ENCODE measurements at regions not wholly inside any gene's neighbourhood (a gene's known extent, or its start where the extent isn't known, plus 50 kb on each side); places are given as distances from the start of the nearest gene placed in this dataset.

DNA sequence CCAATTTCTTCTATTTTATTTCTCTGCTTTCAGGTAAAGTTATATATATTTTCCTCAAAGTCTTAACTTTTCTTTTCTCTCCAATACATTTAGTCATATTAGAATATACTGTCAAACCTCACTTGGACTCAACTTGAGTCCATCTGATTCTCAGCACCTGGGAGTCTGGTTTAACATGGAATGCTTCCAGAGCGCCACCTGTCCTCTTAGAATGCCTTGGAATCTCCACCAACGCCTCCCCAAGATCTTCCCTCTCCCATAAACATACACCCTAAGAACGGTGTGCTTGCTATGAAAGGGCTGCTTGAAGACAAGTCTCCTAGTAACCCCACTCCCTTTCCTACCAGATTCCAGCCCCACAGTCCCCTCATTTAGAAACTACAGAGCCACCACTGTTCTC, 229.1 kb upstream of the MKLN1 start:
- no peaks in the 10 kb centered on the region for H3K27me3 Mint-ChIP-seq (ENCODE audit: low read depth)
- ATAC-seq (peak; percentile 57), DNase-seq (ENCODE audit: low spot score) (no peak)
- ChIA-PET POLR2A (interaction anchor here (0.6 kb wide), 1 partner anchor 12 kb away, joined by 4 read pairs; no protein-coding TSS in a partner anchor), CTCF (no interaction called here)
- no peaks in the 10 kb centered on the region for H3K9me3 Mint-ChIP-seq
- TF ChIP-seq CBFB (CRISPR knock-in tag; IDR thresholded peaks at IDR 0.05; ENCODE audit: low read depth): no peak
- no peak for TF ChIP-seq HMGA2 (CRISPR knock-in tag; IDR thresholded peaks at IDR 0.05)
- TF ChIP-seq ETV6 (CRISPR knock-in tag; IDR thresholded peaks at IDR 0.05): no peak
- TF ChIP-seq, protein P1, sequence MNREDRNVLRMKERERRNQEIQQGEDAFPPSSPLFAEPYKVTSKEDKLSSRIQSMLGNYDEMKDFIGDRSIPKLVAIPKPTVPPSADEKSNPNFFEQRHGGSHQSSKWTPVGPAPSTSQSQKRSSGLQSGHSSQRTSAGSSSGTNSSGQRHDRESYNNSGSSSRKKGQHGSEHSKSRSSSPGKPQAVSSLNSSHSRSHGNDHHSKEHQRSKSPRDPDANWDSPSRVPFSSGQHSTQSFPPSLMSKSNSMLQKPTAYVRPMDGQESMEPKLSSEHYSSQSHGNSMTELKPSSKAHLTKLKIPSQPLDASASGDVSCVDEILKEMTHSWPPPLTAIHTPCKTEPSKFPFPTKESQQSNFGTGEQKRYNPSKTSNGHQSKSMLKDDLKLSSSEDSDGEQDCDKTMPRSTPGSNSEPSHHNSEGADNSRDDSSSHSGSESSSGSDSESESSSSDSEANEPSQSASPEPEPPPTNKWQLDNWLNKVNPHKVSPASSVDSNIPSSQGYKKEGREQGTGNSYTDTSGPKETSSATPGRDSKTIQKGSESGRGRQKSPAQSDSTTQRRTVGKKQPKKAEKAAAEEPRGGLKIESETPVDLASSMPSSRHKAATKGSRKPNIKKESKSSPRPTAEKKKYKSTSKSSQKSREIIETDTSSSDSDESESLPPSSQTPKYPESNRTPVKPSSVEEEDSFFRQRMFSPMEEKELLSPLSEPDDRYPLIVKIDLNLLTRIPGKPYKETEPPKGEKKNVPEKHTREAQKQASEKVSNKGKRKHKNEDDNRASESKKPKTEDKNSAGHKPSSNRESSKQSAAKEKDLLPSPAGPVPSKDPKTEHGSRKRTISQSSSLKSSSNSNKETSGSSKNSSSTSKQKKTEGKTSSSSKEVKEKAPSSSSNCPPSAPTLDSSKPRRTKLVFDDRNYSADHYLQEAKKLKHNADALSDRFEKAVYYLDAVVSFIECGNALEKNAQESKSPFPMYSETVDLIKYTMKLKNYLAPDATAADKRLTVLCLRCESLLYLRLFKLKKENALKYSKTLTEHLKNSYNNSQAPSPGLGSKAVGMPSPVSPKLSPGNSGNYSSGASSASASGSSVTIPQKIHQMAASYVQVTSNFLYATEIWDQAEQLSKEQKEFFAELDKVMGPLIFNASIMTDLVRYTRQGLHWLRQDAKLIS (CRISPR knock-in tag; IDR thresholded peaks at IDR 0.05; ENCODE audit: borderline replicate concordance): no peak
- no peak for TF ChIP-seq ZNF671 (CRISPR knock-in tag; IDR thresholded peaks at IDR 0.05)
- TF ChIP-seq, protein P2, sequence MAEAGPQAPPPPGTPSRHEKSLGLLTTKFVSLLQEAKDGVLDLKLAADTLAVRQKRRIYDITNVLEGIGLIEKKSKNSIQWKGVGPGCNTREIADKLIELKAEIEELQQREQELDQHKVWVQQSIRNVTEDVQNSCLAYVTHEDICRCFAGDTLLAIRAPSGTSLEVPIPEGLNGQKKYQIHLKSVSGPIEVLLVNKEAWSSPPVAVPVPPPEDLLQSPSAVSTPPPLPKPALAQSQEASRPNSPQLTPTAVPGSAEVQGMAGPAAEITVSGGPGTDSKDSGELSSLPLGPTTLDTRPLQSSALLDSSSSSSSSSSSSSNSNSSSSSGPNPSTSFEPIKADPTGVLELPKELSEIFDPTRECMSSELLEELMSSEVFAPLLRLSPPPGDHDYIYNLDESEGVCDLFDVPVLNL (CRISPR knock-in tag; IDR thresholded peaks at IDR 0.05; ENCODE audit: borderline replicate concordance, low read depth): no peak
- TF ChIP-seq, protein P3, sequence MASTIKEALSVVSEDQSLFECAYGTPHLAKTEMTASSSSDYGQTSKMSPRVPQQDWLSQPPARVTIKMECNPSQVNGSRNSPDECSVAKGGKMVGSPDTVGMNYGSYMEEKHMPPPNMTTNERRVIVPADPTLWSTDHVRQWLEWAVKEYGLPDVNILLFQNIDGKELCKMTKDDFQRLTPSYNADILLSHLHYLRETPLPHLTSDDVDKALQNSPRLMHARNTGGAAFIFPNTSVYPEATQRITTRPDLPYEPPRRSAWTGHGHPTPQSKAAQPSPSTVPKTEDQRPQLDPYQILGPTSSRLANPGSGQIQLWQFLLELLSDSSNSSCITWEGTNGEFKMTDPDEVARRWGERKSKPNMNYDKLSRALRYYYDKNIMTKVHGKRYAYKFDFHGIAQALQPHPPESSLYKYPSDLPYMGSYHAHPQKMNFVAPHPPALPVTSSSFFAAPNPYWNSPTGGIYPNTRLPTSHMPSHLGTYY (CRISPR knock-in tag; IDR thresholded peaks at IDR 0.05): no peak
- no peak for TF ChIP-seq SP1 (CRISPR knock-in tag; conservative IDR thresholded peaks at IDR 0.05)
- TF ChIP-seq, protein P4, sequence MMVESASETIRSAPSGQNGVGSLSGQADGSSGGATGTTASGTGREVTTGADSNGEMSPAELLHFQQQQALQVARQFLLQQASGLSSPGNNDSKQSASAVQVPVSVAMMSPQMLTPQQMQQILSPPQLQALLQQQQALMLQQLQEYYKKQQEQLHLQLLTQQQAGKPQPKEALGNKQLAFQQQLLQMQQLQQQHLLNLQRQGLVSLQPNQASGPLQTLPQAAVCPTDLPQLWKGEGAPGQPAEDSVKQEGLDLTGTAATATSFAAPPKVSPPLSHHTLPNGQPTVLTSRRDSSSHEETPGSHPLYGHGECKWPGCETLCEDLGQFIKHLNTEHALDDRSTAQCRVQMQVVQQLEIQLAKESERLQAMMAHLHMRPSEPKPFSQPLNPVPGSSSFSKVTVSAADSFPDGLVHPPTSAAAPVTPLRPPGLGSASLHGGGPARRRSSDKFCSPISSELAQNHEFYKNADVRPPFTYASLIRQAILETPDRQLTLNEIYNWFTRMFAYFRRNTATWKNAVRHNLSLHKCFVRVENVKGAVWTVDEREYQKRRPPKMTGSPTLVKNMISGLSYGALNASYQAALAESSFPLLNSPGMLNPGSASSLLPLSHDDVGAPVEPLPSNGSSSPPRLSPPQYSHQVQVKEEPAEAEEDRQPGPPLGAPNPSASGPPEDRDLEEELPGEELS (CRISPR knock-in tag; IDR thresholded peaks at IDR 0.05): no peak
- no peak for TF ChIP-seq NFE2L1 (CRISPR knock-in tag; IDR thresholded peaks at IDR 0.05)
- TF ChIP-seq TEAD1 (CRISPR knock-in tag; IDR thresholded peaks at IDR 0.05): no peak
- no peak for TF ChIP-seq RELA (CRISPR knock-in tag; IDR thresholded peaks at IDR 0.05; ENCODE audit: borderline replicate concordance)
- TF ChIP-seq, protein P5, sequence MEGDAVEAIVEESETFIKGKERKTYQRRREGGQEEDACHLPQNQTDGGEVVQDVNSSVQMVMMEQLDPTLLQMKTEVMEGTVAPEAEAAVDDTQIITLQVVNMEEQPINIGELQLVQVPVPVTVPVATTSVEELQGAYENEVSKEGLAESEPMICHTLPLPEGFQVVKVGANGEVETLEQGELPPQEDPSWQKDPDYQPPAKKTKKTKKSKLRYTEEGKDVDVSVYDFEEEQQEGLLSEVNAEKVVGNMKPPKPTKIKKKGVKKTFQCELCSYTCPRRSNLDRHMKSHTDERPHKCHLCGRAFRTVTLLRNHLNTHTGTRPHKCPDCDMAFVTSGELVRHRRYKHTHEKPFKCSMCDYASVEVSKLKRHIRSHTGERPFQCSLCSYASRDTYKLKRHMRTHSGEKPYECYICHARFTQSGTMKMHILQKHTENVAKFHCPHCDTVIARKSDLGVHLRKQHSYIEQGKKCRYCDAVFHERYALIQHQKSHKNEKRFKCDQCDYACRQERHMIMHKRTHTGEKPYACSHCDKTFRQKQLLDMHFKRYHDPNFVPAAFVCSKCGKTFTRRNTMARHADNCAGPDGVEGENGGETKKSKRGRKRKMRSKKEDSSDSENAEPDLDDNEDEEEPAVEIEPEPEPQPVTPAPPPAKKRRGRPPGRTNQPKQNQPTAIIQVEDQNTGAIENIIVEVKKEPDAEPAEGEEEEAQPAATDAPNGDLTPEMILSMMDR (IDR thresholded peaks at IDR 0.05): no peak
- TF ChIP-seq, protein P6, sequence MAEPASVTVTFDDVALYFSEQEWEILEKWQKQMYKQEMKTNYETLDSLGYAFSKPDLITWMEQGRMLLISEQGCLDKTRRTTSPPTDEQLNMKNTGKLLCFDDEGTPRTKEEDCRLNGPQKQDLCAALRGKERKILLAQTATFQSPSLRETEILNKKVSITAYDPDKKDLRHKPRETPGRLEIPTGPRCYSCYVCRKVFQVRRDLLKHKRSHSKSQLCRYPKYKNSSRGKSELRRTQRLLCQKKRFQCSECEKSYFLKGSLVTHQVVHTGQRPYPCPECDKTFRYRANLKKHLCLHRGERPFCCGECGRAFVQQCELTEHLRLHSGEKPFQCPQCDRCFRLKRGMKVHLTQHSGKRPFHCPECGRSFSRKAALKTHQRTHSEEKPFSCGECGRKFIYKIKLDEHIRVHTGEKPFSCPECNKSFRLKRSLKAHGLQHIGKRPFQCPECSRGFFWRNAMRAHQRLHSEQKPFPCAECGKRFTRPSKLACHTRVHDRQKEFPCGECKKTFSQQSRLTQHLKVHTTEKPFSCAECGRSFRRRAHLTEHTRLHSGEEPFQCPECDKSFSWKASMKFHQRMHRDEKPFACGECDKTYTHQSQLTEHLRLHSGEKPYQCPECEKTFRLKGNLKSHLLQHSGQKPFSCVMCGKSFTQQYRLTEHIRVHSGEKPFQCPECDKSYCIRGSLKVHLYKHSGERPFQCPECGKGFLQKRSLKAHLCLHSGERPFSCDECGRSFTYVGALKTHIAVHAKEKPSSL (CRISPR knock-in tag; conservative IDR thresholded peaks at IDR 0.05): no peak
- TF ChIP-seq, protein P7, sequence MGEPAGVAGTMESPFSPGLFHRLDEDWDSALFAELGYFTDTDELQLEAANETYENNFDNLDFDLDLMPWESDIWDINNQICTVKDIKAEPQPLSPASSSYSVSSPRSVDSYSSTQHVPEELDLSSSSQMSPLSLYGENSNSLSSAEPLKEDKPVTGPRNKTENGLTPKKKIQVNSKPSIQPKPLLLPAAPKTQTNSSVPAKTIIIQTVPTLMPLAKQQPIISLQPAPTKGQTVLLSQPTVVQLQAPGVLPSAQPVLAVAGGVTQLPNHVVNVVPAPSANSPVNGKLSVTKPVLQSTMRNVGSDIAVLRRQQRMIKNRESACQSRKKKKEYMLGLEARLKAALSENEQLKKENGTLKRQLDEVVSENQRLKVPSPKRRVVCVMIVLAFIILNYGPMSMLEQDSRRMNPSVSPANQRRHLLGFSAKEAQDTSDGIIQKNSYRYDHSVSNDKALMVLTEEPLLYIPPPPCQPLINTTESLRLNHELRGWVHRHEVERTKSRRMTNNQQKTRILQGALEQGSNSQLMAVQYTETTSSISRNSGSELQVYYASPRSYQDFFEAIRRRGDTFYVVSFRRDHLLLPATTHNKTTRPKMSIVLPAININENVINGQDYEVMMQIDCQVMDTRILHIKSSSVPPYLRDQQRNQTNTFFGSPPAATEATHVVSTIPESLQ (CRISPR knock-in tag; IDR thresholded peaks at IDR 0.05): no peak
- no peak for TF ChIP-seq ZNF263 (CRISPR knock-in tag; IDR thresholded peaks at IDR 0.05; ENCODE audit: low read depth)
- TF ChIP-seq, protein P8, sequence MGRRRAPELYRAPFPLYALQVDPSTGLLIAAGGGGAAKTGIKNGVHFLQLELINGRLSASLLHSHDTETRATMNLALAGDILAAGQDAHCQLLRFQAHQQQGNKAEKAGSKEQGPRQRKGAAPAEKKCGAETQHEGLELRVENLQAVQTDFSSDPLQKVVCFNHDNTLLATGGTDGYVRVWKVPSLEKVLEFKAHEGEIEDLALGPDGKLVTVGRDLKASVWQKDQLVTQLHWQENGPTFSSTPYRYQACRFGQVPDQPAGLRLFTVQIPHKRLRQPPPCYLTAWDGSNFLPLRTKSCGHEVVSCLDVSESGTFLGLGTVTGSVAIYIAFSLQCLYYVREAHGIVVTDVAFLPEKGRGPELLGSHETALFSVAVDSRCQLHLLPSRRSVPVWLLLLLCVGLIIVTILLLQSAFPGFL (CRISPR knock-in tag; IDR thresholded peaks at IDR 0.05; ENCODE audit: borderline replicate concordance): no peak
- H3K4me3 Mint-ChIP-seq: no peak overlapping the region
- no peaks in the 10 kb centered on the region; the same call in 1 of the 2 replicates for H3K36me3 Mint-ChIP-seq
- H3K27ac Mint-ChIP-seq: no peak overlapping the region
- H3K4me1 Mint-ChIP-seq: peaks cover 40% of the 10 kb centered on the region

All from WTC11 (cell line).